A549 (cell line): ENCODE measurements at regions not wholly inside any gene's neighbourhood (a gene's known extent, or its start where the extent isn't known, plus 50 kb on each side); places are given as distances from the start of the nearest gene placed in this dataset.

Source experiments
- ATAC-seq, 2 experiments: fragments of 200-7000 bp in 1 of 2; fragments of >200 bp in 1 of 2; cut with Nextera tagmentation in 1 of 2; cut with Tn5 transposase in 1 of 2; 3 replicates each; pipeline versions ENCODE4 v1.8.0 to v1.9.1; 2018 to 2020; ENCODE audit warnings: mild to moderate bottlenecking in 1 of 2, moderate library complexity in 1 of 2
- CTCF ChIA-PET: fragments of 300-600 bp; sonication (Branson Sonifier 250); formaldehyde crosslinking; extraction: SDS; loops from one replicate; lab custom pipeline; 2021; ENCODE audit warnings: antibody characterized with exemption, inconsistent platforms; lab: Yijun Ruan, JAX
- POLR2A ChIA-PET: fragments of 350-600 bp; formaldehyde crosslinking; extraction: SDS; loops from one replicate; lab custom pipeline; 2021; ENCODE audit warnings: antibody characterized with exemption, inconsistent platforms; lab: Yijun Ruan, JAX
- DNase-seq, 2 experiments: peaks; one replicate each; pipeline versions ENCODE4 v3.0.0 to v3.0.0-alpha.2; 2011 to 2016; ENCODE audit warnings: low read depth in 1 of 2, low spot score in 1 of 2
- FAIRE-seq: peaks from 2 replicates; lab custom pipeline; 2011; peaks lifted over from hg19 to GRCh38; lab: Jason Lieb, UNC
- H3K27ac ChIP-seq, 2 experiments: fragments of >200 bp; sonication (Bioruptor Twin); formaldehyde crosslinking; 3 replicates each; pipeline ENCODE4 v1.5.1; 2016 to 2017
- H3K4me1 ChIP-seq: fragments of >200 bp; sonication (Bioruptor Twin); formaldehyde crosslinking; 3 replicates; pipeline ENCODE4 v1.6.1; 2016
- H3K4me2 ChIP-seq: fragments of >200 bp; sonication (Bioruptor Twin); formaldehyde crosslinking; 3 replicates; pipeline ENCODE4 v1.6.1; 2016
- H3K4me3 ChIP-seq: fragments of >200 bp; sonication (Bioruptor Twin); formaldehyde crosslinking; 3 replicates; pipeline ENCODE4 v1.5.1; 2016
- H3K9me3 ChIP-seq: fragments of >200 bp; sonication (Bioruptor Twin); formaldehyde crosslinking; 3 replicates; pipeline ENCODE4 v1.6.1; 2016
- BCL3 ChIP-seq: fragments of >200 bp; sonication (Bioruptor Twin); formaldehyde crosslinking; IDR thresholded peaks from 3 replicates; pipeline ENCODE4 v1.6.1; 2016
- BHLHE40 ChIP-seq: IDR thresholded peaks from 2 replicates; pipeline ENCODE4 v1.6.1; 2012; ENCODE audit warnings: low read depth, low read length, inconsistent platforms
- CEBPB ChIP-seq, 2 experiments: fragments of >200 bp in 1 of 2; sonication (Bioruptor Twin) in 1 of 2; formaldehyde crosslinking in 1 of 2; IDR thresholded peaks; 2 replicates each; pipeline ENCODE4 v1.6.1; 2012 to 2016
- CHD4 ChIP-seq: fragments of 200-600 bp; sonication (generic); IDR thresholded peaks from 2 replicates; pipeline ENCODE4 v1.6.1; 2016; ENCODE audit warnings: antibody characterized with exemption, mild to moderate bottlenecking, borderline replicate concordance
- EHF ChIP-seq: fragments of 250-450 bp; sonication (Bioruptor Pico); IDR thresholded peaks from 2 replicates; pipeline ENCODE4 v1.5.0; 2020; ENCODE audit warnings: mild to moderate bottlenecking
- GATA3 ChIP-seq: IDR thresholded peaks from 2 replicates; pipeline ENCODE4 v1.6.1; 2012; ENCODE audit warnings: borderline replicate concordance
- HOXA7 ChIP-seq: fragments of 250-450 bp; sonication (Bioruptor Pico); IDR thresholded peaks from 2 replicates; pipeline ENCODE4 v1.5.0; 2020; ENCODE audit warnings: mild to moderate bottlenecking, moderate library complexity
- HOXB13 ChIP-seq: fragments of 250-450 bp; sonication (Bioruptor Pico); IDR thresholded peaks from 2 replicates; pipeline ENCODE4 v1.5.0; 2020; ENCODE audit warnings: low read depth, mild to moderate bottlenecking, moderate library complexity
- HOXB5 ChIP-seq: fragments of 250-450 bp; sonication (Bioruptor Pico); IDR thresholded peaks from 2 replicates; pipeline ENCODE4 v1.5.0; 2020; ENCODE audit warnings: mild to moderate bottlenecking, moderate library complexity
- MAFK ChIP-seq: fragments of 450-650 bp; IDR thresholded peaks from 2 replicates; pipeline ENCODE4 v1.6.1; 2014; ENCODE audit not compliant: partially characterized antibody
- MYC ChIP-seq: IDR thresholded peaks from 2 replicates; pipeline ENCODE4 v1.6.1; 2012; ENCODE audit warnings: mild to moderate bottlenecking, inconsistent platforms, low read length, improper control_type of control experiment, borderline replicate concordance
- PHF8 ChIP-seq: fragments of 200-600 bp; sonication (generic); IDR thresholded peaks from 2 replicates; pipeline ENCODE4 v1.6.1; 2016; ENCODE audit warnings: low read depth, mild to moderate bottlenecking, antibody characterized with exemption, moderate library complexity, borderline replicate concordance
- POLR2AphosphoS2 ChIP-seq: conservative IDR thresholded peaks from 2 replicates; pipeline ENCODE4 v1.6.1; 2012; ENCODE audit warnings: low read length, improper control_type of control experiment, inconsistent platforms
- RNF2 ChIP-seq: fragments of 200-600 bp; sonication (generic); IDR thresholded peaks from 2 replicates; pipeline ENCODE4 v1.6.1; 2016; ENCODE audit warnings: low read depth, mild to moderate bottlenecking, antibody characterized with exemption, moderate library complexity, borderline replicate concordance
- WGBS: methylation state at CpG from one replicate; pipeline ENCODE4 v1.1.6; 2017; ENCODE audit errors: missing lambda C conversion rate; 5-methylcytosine and 5-hydroxymethylcytosine counted together

- FAIRE-seq (no peak), DNase-seq (no peak), ATAC-seq (no peak)
- TF ChIP-seq MYC (no peak), MAFK (peak; percentile 33)
- H3K4me1 ChIP-seq = no peaks in the 10 kb centered on the region
- no peak overlapping the region for H3K4me3 ChIP-seq
- no peak overlapping the region for H3K4me2 ChIP-seq
- H3K27ac ChIP-seq = no peak overlapping the region
- no peaks in the 10 kb centered on the region for H3K9me3 ChIP-seq
- POLR2A ChIA-PET = no interaction called here
- CTCF ChIA-PET = no interaction called here
These were observed 372.7 kb downstream of the MEI4 start for GRCh38 chr6:78025502-78025901.

- ChIA-PET CTCF (no interaction called here), POLR2A (no interaction called here)
These were observed 378.4 kb downstream of the MEI4 start for GRCh38 chr6:78031228-78031627.

GRCh38 chr6:78059171-78059570 is 406.3 kb downstream of the MEI4 start:
- 0% methylated on average over 1 of the region's 1 CpG for WGBS
- no peak overlapping the region for H3K4me2 ChIP-seq
- CTCF ChIA-PET = no interaction called here

More at GRCh38 chr6:78031228-78031627, 378.4 kb downstream of the MEI4 start:
- Histone ChIP-seq H3K9me3 (no peaks in the 10 kb centered on the region), H3K4me2 (no peak overlapping the region), H3K4me3 (no peak overlapping the region), H3K27ac (no peak overlapping the region), H3K4me1 (no peaks in the 10 kb centered on the region)
- DNase-seq (no peak), FAIRE-seq (no peak), ATAC-seq (no peak)
- TF ChIP-seq MAFK (peak; percentile 60), EHF (CRISPR knock-in tag) (no peak)

GRCh38 chr6:78062993-78063392 is 410.2 kb downstream of the MEI4 start:
- Histone ChIP-seq H3K4me2 (no peak overlapping the region), H3K9me3 (no peaks in the 10 kb centered on the region), H3K4me1 (no peaks in the 10 kb centered on the region), H3K4me3 (no peak overlapping the region), H3K27ac (no peak overlapping the region)
- ChIA-PET POLR2A (no interaction called here), CTCF (no interaction called here)
- no peak for ATAC-seq
- DNase-seq = no peak
- TF ChIP-seq BHLHE40 = no peak
- TF ChIP-seq HOXB5 (CRISPR knock-in tag) = no peak
- no peak for TF ChIP-seq HOXA7
- no peak for TF ChIP-seq CHD4
- no peak for TF ChIP-seq POLR2AphosphoS2
- TF ChIP-seq CEBPB (IDR thresholded peaks at IDR 0.05) = peak in 1 of 2 experiments; percentile 26; a peak in 2 of 4 replicates
- no peak for TF ChIP-seq RNF2
- TF ChIP-seq BCL3 = no peak
- no peak for FAIRE-seq
- WGBS = 43% methylated on average over 4 of the region's 4 CpGs

More at GRCh38 chr6:78059171-78059570, 406.3 kb downstream of the MEI4 start:
- POLR2A ChIA-PET = no interaction called here
- H3K4me3 ChIP-seq = no peak overlapping the region
- TF ChIP-seq MAFK (peak; percentile 36), GATA3 (no peak)
- no peak for ATAC-seq
- no peak for FAIRE-seq
- no peaks in the 10 kb centered on the region for H3K4me1 ChIP-seq
- no peaks in the 10 kb centered on the region for H3K9me3 ChIP-seq
- DNase-seq = no peak
- H3K27ac ChIP-seq = no peak overlapping the region

- CTCF ChIA-PET = no interaction called here
- DNase-seq = no peak
- Histone ChIP-seq H3K4me1 (no peaks in the 10 kb centered on the region), H3K27ac (no peak overlapping the region), H3K4me2 (no peak overlapping the region), H3K9me3 (no peaks in the 10 kb centered on the region), H3K4me3 (no peak overlapping the region)
- no peak for TF ChIP-seq POLR2AphosphoS2
- no peak for TF ChIP-seq GATA3
- no peak for TF ChIP-seq HOXA7
- TF ChIP-seq RNF2 = no peak
- TF ChIP-seq PHF8 = no peak
- no peak for TF ChIP-seq HOXB13
- 8% methylated on average over 5 of the region's 5 CpGs for WGBS
- POLR2A ChIA-PET = no interaction called here
- ATAC-seq = no peak
- no peak for FAIRE-seq
These were observed 423.5 kb downstream of the MEI4 start for GRCh38 chr6:78076371-78076770.
